ENCODE measurements at regions not wholly inside any gene's neighbourhood (a gene's known extent, or its start where the extent isn't known, plus 50 kb on each side); places are given as distances from the start of the nearest gene placed in this dataset.
"Not testable (repeated sequence)": the region's sequence is repeated elsewhere in the genome, so short reads cannot be mapped to it uniquely, and the experiment has no call there.

- Histone ChIP-seq H4K20me1 (ENCODE audit: insufficient read depth, low read length) (no peaks in the 10 kb centered on the region), H3K27ac (ENCODE audit: low read depth, low read length) (no peak overlapping the region), H3K9ac (ENCODE audit: low read length) (no peak overlapping the region), H3K9me3 (ENCODE audit: insufficient read depth, low read depth, low read length) (no peaks in the 10 kb centered on the region), H2AFZ (ENCODE audit: low read depth, low read length) (no peak overlapping the region), H3K36me3 (ENCODE audit: insufficient read depth, low read length) (no peaks in the 10 kb centered on the region), H3K27me3 (ENCODE audit: insufficient read depth, low read length) (no peaks in the 10 kb centered on the region), H3K4me2 (ENCODE audit: low read length) (no peak overlapping the region), H3K4me3 (ENCODE audit: insufficient read depth, low read depth, low read length) (no peak overlapping the region), H3K4me1 (ENCODE audit: insufficient read depth, low read length) (no peaks in the 10 kb centered on the region), H3K79me2 (ENCODE audit: insufficient read depth, low read length) (no peaks in the 10 kb centered on the region)
- DNase-seq (ENCODE audit: low read depth) (no peak), FAIRE-seq (no peak)
- no peak overlapping the region for H3K27ac Mint-ChIP-seq (ENCODE audit: unreplicated experiment)
- no peaks in the 10 kb centered on the region for H3K27me3 Mint-ChIP-seq (ENCODE audit: low read depth, unreplicated experiment)
- no peaks in the 10 kb centered on the region for H3K9me3 Mint-ChIP-seq (ENCODE audit: unreplicated experiment)
- no peaks in the 10 kb centered on the region for H3K36me3 Mint-ChIP-seq (ENCODE audit: low read depth, unreplicated experiment)
- no peak overlapping the region for H3K4me3 Mint-ChIP-seq (ENCODE audit: unreplicated experiment)
- no peaks in the 10 kb centered on the region for H3K4me1 Mint-ChIP-seq (ENCODE audit: low read depth, unreplicated experiment)
- TF ChIP-seq EZH2 (IDR thresholded peaks at IDR 0.05; ENCODE audit: insufficient read depth, low read length) (no peak), CTCF (IDR thresholded peaks at IDR 0.05; ENCODE audit: insufficient read depth, low read depth, low read length) (no peak)
Observed at GRCh38 chr21:14740692-14741091, 194.6 kb upstream of the SAMSN1 start.

- Histone ChIP-seq H3K4me3 (ENCODE audit: insufficient read depth, low read depth, low read length) (no peak overlapping the region), H3K9me3 (ENCODE audit: insufficient read depth, low read depth, low read length) (no peaks in the 10 kb centered on the region), H3K9ac (ENCODE audit: low read length) (no peak overlapping the region), H2AFZ (ENCODE audit: low read depth, low read length) (no peak overlapping the region), H3K79me2 (ENCODE audit: insufficient read depth, low read length) (no peaks in the 10 kb centered on the region), H3K27me3 (ENCODE audit: insufficient read depth, low read length) (no peaks in the 10 kb centered on the region), H4K20me1 (ENCODE audit: insufficient read depth, low read length) (no peaks in the 10 kb centered on the region), H3K27ac (ENCODE audit: low read depth, low read length) (no peak overlapping the region), H3K4me2 (ENCODE audit: low read length) (no peak overlapping the region), H3K4me1 (ENCODE audit: insufficient read depth, low read length) (no peaks in the 10 kb centered on the region), H3K36me3 (ENCODE audit: insufficient read depth, low read length) (no peaks in the 10 kb centered on the region)
- no peaks in the 10 kb centered on the region for H3K9me3 Mint-ChIP-seq (ENCODE audit: unreplicated experiment)
- FAIRE-seq (no peak), DNase-seq (ENCODE audit: low read depth) (no peak)
- H3K27ac Mint-ChIP-seq (ENCODE audit: unreplicated experiment): no peak overlapping the region
- no peaks in the 10 kb centered on the region for H3K36me3 Mint-ChIP-seq (ENCODE audit: low read depth, unreplicated experiment)
- H3K4me3 Mint-ChIP-seq (ENCODE audit: unreplicated experiment): no peak overlapping the region
- no peaks in the 10 kb centered on the region for H3K27me3 Mint-ChIP-seq (ENCODE audit: low read depth, unreplicated experiment)
- H3K4me1 Mint-ChIP-seq (ENCODE audit: low read depth, unreplicated experiment): no peaks in the 10 kb centered on the region
- TF ChIP-seq CTCF (IDR thresholded peaks at IDR 0.05; ENCODE audit: insufficient read depth, low read depth, low read length) (no peak), EZH2 (IDR thresholded peaks at IDR 0.05; ENCODE audit: insufficient read depth, low read length) (no peak)
Observed at GRCh38 chr21:14740116-14740515, 194.0 kb upstream of the SAMSN1 start.

DNA sequence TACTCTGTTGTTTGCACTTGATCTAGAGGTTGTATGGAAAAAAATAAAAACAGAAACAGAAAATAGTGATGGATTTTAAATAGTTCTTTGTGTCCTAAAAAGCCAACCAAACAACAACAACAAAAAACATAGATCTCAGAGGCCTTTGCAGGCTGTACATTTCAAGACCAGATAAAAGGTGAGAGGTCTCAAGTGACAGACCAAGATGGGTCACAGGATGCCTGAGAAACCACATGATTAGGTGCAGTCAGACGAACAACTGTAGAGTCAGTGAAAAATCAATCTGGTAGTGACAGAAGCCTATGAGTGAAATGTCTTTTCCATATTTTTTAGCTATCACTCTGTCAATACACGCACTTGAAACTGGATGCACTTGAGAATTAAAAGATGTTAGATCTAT lies 193.5 kb upstream of the SAMSN1 start:
- Histone ChIP-seq H3K4me2 (ENCODE audit: low read length) (no peak overlapping the region), H3K27me3 (ENCODE audit: insufficient read depth, low read length) (no peaks in the 10 kb centered on the region), H3K36me3 (ENCODE audit: insufficient read depth, low read length) (no peaks in the 10 kb centered on the region), H3K9me3 (ENCODE audit: insufficient read depth, low read depth, low read length) (no peaks in the 10 kb centered on the region), H3K9ac (ENCODE audit: low read length) (no peak overlapping the region), H3K79me2 (ENCODE audit: insufficient read depth, low read length) (no peaks in the 10 kb centered on the region), H3K4me1 (ENCODE audit: insufficient read depth, low read length) (no peaks in the 10 kb centered on the region), H3K27ac (ENCODE audit: low read depth, low read length) (no peak overlapping the region), H3K4me3 (ENCODE audit: insufficient read depth, low read depth, low read length) (no peak overlapping the region), H4K20me1 (ENCODE audit: insufficient read depth, low read length) (no peaks in the 10 kb centered on the region), H2AFZ (ENCODE audit: low read depth, low read length) (no peak overlapping the region)
- H3K9me3 Mint-ChIP-seq (ENCODE audit: unreplicated experiment): no peaks in the 10 kb centered on the region
- no peaks in the 10 kb centered on the region for H3K36me3 Mint-ChIP-seq (ENCODE audit: low read depth, unreplicated experiment)
- FAIRE-seq (no peak), DNase-seq (ENCODE audit: low read depth) (no peak)
- H3K4me1 Mint-ChIP-seq (ENCODE audit: low read depth, unreplicated experiment): no peaks in the 10 kb centered on the region
- no peaks in the 10 kb centered on the region for H3K27me3 Mint-ChIP-seq (ENCODE audit: low read depth, unreplicated experiment)
- H3K27ac Mint-ChIP-seq (ENCODE audit: unreplicated experiment): no peak overlapping the region
- H3K4me3 Mint-ChIP-seq (ENCODE audit: unreplicated experiment): no peak overlapping the region
- TF ChIP-seq EZH2 (IDR thresholded peaks at IDR 0.05; ENCODE audit: insufficient read depth, low read length): no peak
- no peak for TF ChIP-seq CTCF (IDR thresholded peaks at IDR 0.05; ENCODE audit: insufficient read depth, low read depth, low read length)

GRCh38 chr21:14738576-14738975 lies 192.5 kb upstream of the SAMSN1 start:
- H3K4me2 ChIP-seq (ENCODE audit: low read length); H3K4me3 Mint-ChIP-seq (ENCODE audit: unreplicated experiment); H3K4me1 ChIP-seq (ENCODE audit: insufficient read depth, low read length); H3K4me1 Mint-ChIP-seq (ENCODE audit: low read depth, unreplicated experiment); H3K9me3 ChIP-seq (ENCODE audit: insufficient read depth, low read depth, low read length); DNase-seq (ENCODE audit: low read depth); H3K27me3 Mint-ChIP-seq (ENCODE audit: low read depth, unreplicated experiment); H3K79me2 ChIP-seq (ENCODE audit: insufficient read depth, low read length); H3K9ac ChIP-seq (ENCODE audit: low read length); H3K36me3 ChIP-seq (ENCODE audit: insufficient read depth, low read length); FAIRE-seq; H3K27ac Mint-ChIP-seq (ENCODE audit: unreplicated experiment); H3K9me3 Mint-ChIP-seq (ENCODE audit: unreplicated experiment); H3K36me3 Mint-ChIP-seq (ENCODE audit: low read depth, unreplicated experiment); H4K20me1 ChIP-seq (ENCODE audit: insufficient read depth, low read length); H3K4me3 ChIP-seq (ENCODE audit: insufficient read depth, low read depth, low read length); H3K27me3 ChIP-seq (ENCODE audit: insufficient read depth, low read length); H3K27ac ChIP-seq (ENCODE audit: low read depth, low read length); H2AFZ ChIP-seq (ENCODE audit: low read depth, low read length): not testable (repeated sequence)

Measured in astrocyte (in vitro differentiated cells and primary cell).